ENCODE measurements at regions not wholly inside any gene's neighbourhood (a gene's known extent, or its start where the extent isn't known, plus 50 kb on each side); places are given as distances from the start of the nearest gene placed in this dataset.
"Not testable (repeated sequence)": the region's sequence is repeated elsewhere in the genome, so short reads cannot be mapped to it uniquely, and the experiment has no call there.

DNA sequence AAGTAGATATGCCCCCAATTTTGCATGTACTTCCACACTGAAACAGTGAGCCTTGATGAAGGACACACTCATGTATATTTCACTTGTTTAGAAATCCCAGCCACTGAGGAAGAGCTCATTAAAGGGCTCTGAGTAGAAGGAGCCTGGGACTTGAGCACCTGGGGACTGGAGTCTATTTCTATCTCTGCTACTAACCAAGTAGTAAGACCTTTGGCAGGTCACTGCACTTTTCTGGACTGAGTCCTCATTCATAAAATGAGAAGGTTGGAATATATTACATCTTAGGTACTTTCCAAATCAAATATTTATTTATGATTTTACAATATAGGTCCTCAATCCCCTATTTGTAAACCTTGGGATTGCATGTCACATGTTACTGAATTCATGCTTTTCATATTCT lies 78.2 kb upstream of the C4orf54 start:
- no peaks in the 10 kb centered on the region for H3K4me1 ChIP-seq (ENCODE audit: control insufficient read depth in 1 of 2, insufficient read depth in 2 of 2, low read length in 2 of 2)
- no peak for TF ChIP-seq CTCF (IDR thresholded peaks at IDR 0.05)
- H4K20me1 ChIP-seq (ENCODE audit: insufficient read depth, low read length), result no peaks in the 10 kb centered on the region
- H3K27ac ChIP-seq (ENCODE audit: low read depth in 1 of 2, low read length in 2 of 2), result no peak overlapping the region
- intact Hi-C loops (cut with micrococcal nuclease), result no loop called here
- Mint-ChIP-seq H3K36me3 (no peaks in the 10 kb centered on the region), H3K27ac (no peak overlapping the region), H3K27me3 (ENCODE audit: low read depth in 3 of 3) (peaks cover 0 to 2% (median 0%) of the 10 kb centered on the region in 3 donors), H3K4me3 (no peak overlapping the region), H3K4me1 (no peaks in the 10 kb centered on the region), H3K9me3 (peaks cover 5 to 23% (median 13%) of the 10 kb centered on the region in 7 donors)
- H3K27me3 ChIP-seq (ENCODE audit: control insufficient read depth in 2 of 2, insufficient read depth in 2 of 2, low read length in 2 of 2), result no peaks in the 10 kb centered on the region
- no peak overlapping the region for H3K4me3 ChIP-seq (replicated peaks in 1 of 3; ENCODE audit: low read depth in 2 of 3, low read length in 3 of 3)
- no peak overlapping the region for H2AFZ ChIP-seq (ENCODE audit: insufficient read depth, low read depth, low read length, poor library complexity, severe bottlenecking)
- H3K79me2 ChIP-seq (ENCODE audit: insufficient read depth, low read length), result no peaks in the 10 kb centered on the region
- no peaks in the 10 kb centered on the region for H3K36me3 ChIP-seq (replicated peaks in 1 of 2; ENCODE audit: control insufficient read depth in 1 of 2, insufficient read depth in 2 of 2, low read length in 2 of 2)
- DNase-seq, result no peak
- H3K9ac ChIP-seq (ENCODE audit: insufficient read depth, low read length, poor library complexity, severe bottlenecking), result no peak overlapping the region
- no peak overlapping the region for H3K4me2 ChIP-seq (replicated peaks; ENCODE audit: extremely low read depth, low read length, poor library complexity, severe bottlenecking)
- peaks cover 3 to 18% of the 10 kb centered on the region in 2 donors for H3K9me3 ChIP-seq (replicated peaks in 1 of 2; ENCODE audit: control insufficient read depth in 1 of 2, insufficient read depth in 1 of 2, low read length in 2 of 2)

DNA sequence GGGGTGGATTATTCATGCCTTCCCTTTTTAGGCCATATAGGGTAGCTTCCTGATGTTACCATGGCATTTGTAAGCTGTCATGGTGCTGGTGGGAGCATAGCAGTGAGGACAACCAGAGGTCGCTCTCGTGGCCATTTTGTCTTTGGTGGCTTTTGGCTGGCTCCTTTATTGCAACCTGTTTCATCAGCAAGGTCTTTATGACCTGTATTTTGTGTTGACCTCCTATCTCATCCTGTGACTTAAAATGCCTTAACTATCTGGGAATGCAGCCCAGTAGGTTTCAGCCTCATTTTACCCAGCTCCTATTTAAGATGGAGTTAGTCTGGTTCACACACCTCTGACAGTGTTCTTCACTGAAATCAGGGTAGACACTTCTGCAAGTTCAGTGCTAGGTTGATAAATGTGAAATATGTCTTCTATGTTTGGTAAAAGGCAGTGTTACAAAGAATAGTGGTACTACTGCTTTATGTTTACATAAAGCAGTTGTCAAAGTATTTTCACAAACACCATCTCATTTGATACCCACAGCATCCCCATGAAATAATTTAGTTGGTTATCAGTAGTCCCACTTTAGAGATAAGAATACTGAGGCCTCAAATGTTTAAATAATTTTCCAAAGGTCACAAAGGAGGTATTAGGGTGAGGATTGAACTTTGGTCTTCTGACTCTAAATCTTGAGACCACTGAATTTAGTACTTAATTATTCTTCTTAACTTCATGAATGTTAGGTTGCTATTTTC lies 77.1 kb upstream of the C4orf54 start:
- no peaks in the 10 kb centered on the region for H3K4me1 ChIP-seq (ENCODE audit: control insufficient read depth in 1 of 2, insufficient read depth in 2 of 2, low read length in 2 of 2)
- no peaks in the 10 kb centered on the region for H4K20me1 ChIP-seq (ENCODE audit: insufficient read depth, low read length)
- H3K9me3 Mint-ChIP-seq, result peaks cover 2 to 14% (median 9%) of the 10 kb centered on the region in 7 donors
- H3K36me3 Mint-ChIP-seq, result no peaks in the 10 kb centered on the region
- H3K36me3 ChIP-seq (replicated peaks in 1 of 2; ENCODE audit: control insufficient read depth in 1 of 2, insufficient read depth in 2 of 2, low read length in 2 of 2), result no peaks in the 10 kb centered on the region
- no CpG with 5 or more reads among the region's 2 CpGs for WGBS (ENCODE audit: insufficient coverage)
- H3K27ac ChIP-seq (ENCODE audit: low read depth in 1 of 2, low read length in 2 of 2), result no peak overlapping the region
- no peak overlapping the region for H3K4me3 Mint-ChIP-seq
- H3K9me3 ChIP-seq (replicated peaks in 1 of 2; ENCODE audit: control insufficient read depth in 1 of 2, insufficient read depth in 1 of 2, low read length in 2 of 2), result peaks cover 3 to 9% of the 10 kb centered on the region in 2 donors
- H3K4me1 Mint-ChIP-seq, result no peaks in the 10 kb centered on the region
- H3K4me3 ChIP-seq (replicated peaks in 1 of 3; ENCODE audit: low read depth in 2 of 3, low read length in 3 of 3), result no peak overlapping the region
- H3K27me3 Mint-ChIP-seq (ENCODE audit: low read depth in 3 of 3), result no peaks in the 10 kb centered on the region
- H3K9ac ChIP-seq (ENCODE audit: insufficient read depth, low read length, poor library complexity, severe bottlenecking), result no peak overlapping the region
- no peak overlapping the region for H3K27ac Mint-ChIP-seq
- no peak overlapping the region for H2AFZ ChIP-seq (ENCODE audit: insufficient read depth, low read depth, low read length, poor library complexity, severe bottlenecking)
- no peaks in the 10 kb centered on the region for H3K27me3 ChIP-seq (ENCODE audit: control insufficient read depth in 2 of 2, insufficient read depth in 2 of 2, low read length in 2 of 2)
- no peak overlapping the region for H3K4me2 ChIP-seq (replicated peaks; ENCODE audit: extremely low read depth, low read length, poor library complexity, severe bottlenecking)
- no peak for TF ChIP-seq CTCF (IDR thresholded peaks at IDR 0.05)
- no peaks in the 10 kb centered on the region for H3K79me2 ChIP-seq (ENCODE audit: insufficient read depth, low read length)
- intact Hi-C loops (cut with micrococcal nuclease), result no loop called here
- DNase-seq, result no peak

DNA sequence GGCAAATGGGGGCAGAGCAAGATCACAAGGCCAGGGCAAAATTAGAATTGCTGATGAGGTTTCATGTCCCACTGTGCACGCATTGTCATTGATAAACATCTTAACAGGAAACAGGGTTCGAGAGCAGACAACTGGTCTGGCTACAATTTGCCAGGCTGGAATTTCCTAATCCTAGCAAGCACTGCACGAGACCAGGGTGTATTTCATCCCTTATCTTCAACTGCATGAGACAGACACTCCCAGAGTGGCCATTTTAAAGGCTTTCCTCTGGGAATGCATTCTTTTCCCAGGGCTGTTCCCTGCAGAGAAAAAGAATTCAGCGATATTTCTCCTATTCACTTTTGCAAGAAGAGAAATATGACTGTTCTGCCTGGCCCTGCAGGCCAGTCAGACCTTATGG lies 75.8 kb upstream of the C4orf54 start:
- WGBS (ENCODE audit: insufficient coverage), result 77% methylated on average over 3 of the region's 4 CpGs
- intact Hi-C loops (cut with micrococcal nuclease); H3K4me3 ChIP-seq (replicated peaks in 1 of 3; ENCODE audit: low read depth in 2 of 3, low read length in 3 of 3); H3K4me1 Mint-ChIP-seq; H3K79me2 ChIP-seq (ENCODE audit: insufficient read depth, low read length); H3K4me2 ChIP-seq (replicated peaks; ENCODE audit: extremely low read depth, low read length, poor library complexity, severe bottlenecking); H3K9me3 Mint-ChIP-seq; H3K9me3 ChIP-seq (replicated peaks in 1 of 2; ENCODE audit: control insufficient read depth in 1 of 2, insufficient read depth in 1 of 2, low read length in 2 of 2); H2AFZ ChIP-seq (ENCODE audit: insufficient read depth, low read depth, low read length, poor library complexity, severe bottlenecking); H3K27ac Mint-ChIP-seq; H3K4me3 Mint-ChIP-seq; H3K27me3 Mint-ChIP-seq (ENCODE audit: low read depth in 3 of 3); H3K27me3 ChIP-seq (ENCODE audit: control insufficient read depth in 2 of 2, insufficient read depth in 2 of 2, low read length in 2 of 2); H3K27ac ChIP-seq (ENCODE audit: low read depth in 1 of 2, low read length in 2 of 2); H3K36me3 Mint-ChIP-seq; H3K4me1 ChIP-seq (ENCODE audit: control insufficient read depth in 1 of 2, insufficient read depth in 2 of 2, low read length in 2 of 2); DNase-seq; H3K36me3 ChIP-seq (replicated peaks in 1 of 2; ENCODE audit: control insufficient read depth in 1 of 2, insufficient read depth in 2 of 2, low read length in 2 of 2); H4K20me1 ChIP-seq (ENCODE audit: insufficient read depth, low read length); H3K9ac ChIP-seq (ENCODE audit: insufficient read depth, low read length, poor library complexity, severe bottlenecking): not testable (repeated sequence)

Measured in CD14-positive monocyte (primary cell).